ENCODE measurements at regions not wholly inside any gene's neighbourhood (a gene's known extent, or its start where the extent isn't known, plus 50 kb on each side); places are given as distances from the start of the nearest gene placed in this dataset.
A peak's percentile ranks its signal among the peaks of the same experiment; 100 is the strongest.

- H3K4me3 ChIP-seq (ENCODE audit: low read length in 3 of 3), result no peak overlapping the region
- no peaks in the 10 kb centered on the region for H3K36me3 ChIP-seq (ENCODE audit: control insufficient read depth in 2 of 3, insufficient read depth in 3 of 3, low read length in 3 of 3)
- DNase-seq (peak in 3 of 5 donors; percentile 23 to 48 (median 42)), FAIRE-seq (no peak)
- no peaks in the 10 kb centered on the region for H3K9me3 ChIP-seq (ENCODE audit: control insufficient read depth in 2 of 3, insufficient read depth in 1 of 3, low read length in 3 of 3)
- no peak overlapping the region for H3K27ac ChIP-seq (ENCODE audit: low read depth in 2 of 2, low read length in 2 of 2)
- no peaks in the 10 kb centered on the region for H3K27me3 ChIP-seq (ENCODE audit: control insufficient read depth, insufficient read depth, low read length)
- no peak overlapping the region for H3K9ac ChIP-seq (ENCODE audit: low read length in 3 of 3)
- H3K4me1 ChIP-seq (ENCODE audit: control insufficient read depth in 2 of 3, insufficient read depth in 2 of 3, low read depth in 1 of 3, low read length in 3 of 3), result no peaks in the 10 kb centered on the region
- intact Hi-C loops (cut with DNase I), result no loop called here
- TF ChIP-seq, protein P1, sequence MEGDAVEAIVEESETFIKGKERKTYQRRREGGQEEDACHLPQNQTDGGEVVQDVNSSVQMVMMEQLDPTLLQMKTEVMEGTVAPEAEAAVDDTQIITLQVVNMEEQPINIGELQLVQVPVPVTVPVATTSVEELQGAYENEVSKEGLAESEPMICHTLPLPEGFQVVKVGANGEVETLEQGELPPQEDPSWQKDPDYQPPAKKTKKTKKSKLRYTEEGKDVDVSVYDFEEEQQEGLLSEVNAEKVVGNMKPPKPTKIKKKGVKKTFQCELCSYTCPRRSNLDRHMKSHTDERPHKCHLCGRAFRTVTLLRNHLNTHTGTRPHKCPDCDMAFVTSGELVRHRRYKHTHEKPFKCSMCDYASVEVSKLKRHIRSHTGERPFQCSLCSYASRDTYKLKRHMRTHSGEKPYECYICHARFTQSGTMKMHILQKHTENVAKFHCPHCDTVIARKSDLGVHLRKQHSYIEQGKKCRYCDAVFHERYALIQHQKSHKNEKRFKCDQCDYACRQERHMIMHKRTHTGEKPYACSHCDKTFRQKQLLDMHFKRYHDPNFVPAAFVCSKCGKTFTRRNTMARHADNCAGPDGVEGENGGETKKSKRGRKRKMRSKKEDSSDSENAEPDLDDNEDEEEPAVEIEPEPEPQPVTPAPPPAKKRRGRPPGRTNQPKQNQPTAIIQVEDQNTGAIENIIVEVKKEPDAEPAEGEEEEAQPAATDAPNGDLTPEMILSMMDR (IDR thresholded peaks at IDR 0.05; ENCODE audit: borderline replicate concordance, extremely low read depth, insufficient read depth), result no peak
Measured at GRCh38 chr14:51780741-51781140, 79.7 kb upstream of the GNG2 start.

- H3K4me3 ChIP-seq (ENCODE audit: low read length in 3 of 3), result no peak overlapping the region
- no peaks in the 10 kb centered on the region for H3K4me1 ChIP-seq (ENCODE audit: control insufficient read depth in 2 of 3, insufficient read depth in 2 of 3, low read depth in 1 of 3, low read length in 3 of 3)
- DNase-seq, result no peak
- FAIRE-seq, result no peak
- TF ChIP-seq, protein P1 (IDR thresholded peaks at IDR 0.05; ENCODE audit: borderline replicate concordance, extremely low read depth, insufficient read depth), result no peak
- H3K9ac ChIP-seq (ENCODE audit: low read length in 3 of 3), result no peak overlapping the region
- intact Hi-C loops (cut with DNase I), result no loop called here
- no peaks in the 10 kb centered on the region for H3K36me3 ChIP-seq (ENCODE audit: control insufficient read depth in 2 of 3, insufficient read depth in 3 of 3, low read length in 3 of 3)
- H3K9me3 ChIP-seq (ENCODE audit: control insufficient read depth in 2 of 3, insufficient read depth in 1 of 3, low read length in 3 of 3), result peaks cover 0 to 3% (median 0%) of the 10 kb centered on the region in 3 donors
- H3K27me3 ChIP-seq (ENCODE audit: control insufficient read depth, insufficient read depth, low read length), result no peaks in the 10 kb centered on the region
- H3K27ac ChIP-seq (ENCODE audit: low read depth in 2 of 2, low read length in 2 of 2), result no peak overlapping the region
Measured at GRCh38 chr14:51781381-51781780, 79.0 kb upstream of the GNG2 start.

- Histone ChIP-seq H3K36me3 (ENCODE audit: control insufficient read depth in 2 of 3, insufficient read depth in 3 of 3, low read length in 3 of 3) (no peaks in the 10 kb centered on the region), H3K9ac (ENCODE audit: low read length in 3 of 3) (no peak overlapping the region), H3K27me3 (ENCODE audit: control insufficient read depth, insufficient read depth, low read length) (no peaks in the 10 kb centered on the region), H3K27ac (ENCODE audit: low read depth in 2 of 2, low read length in 2 of 2) (no peak overlapping the region), H3K9me3 (ENCODE audit: control insufficient read depth in 2 of 3, insufficient read depth in 1 of 3, low read length in 3 of 3) (peaks cover 0 to 5% (median 0%) of the 10 kb centered on the region in 3 donors), H3K4me1 (ENCODE audit: control insufficient read depth in 2 of 3, insufficient read depth in 2 of 3, low read depth in 1 of 3, low read length in 3 of 3) (no peaks in the 10 kb centered on the region), H3K4me3 (ENCODE audit: low read length in 3 of 3) (no peak overlapping the region)
- TF ChIP-seq, protein P1 (IDR thresholded peaks at IDR 0.05; ENCODE audit: borderline replicate concordance, extremely low read depth, insufficient read depth), result no peak
- DNase-seq (no peak), FAIRE-seq (no peak)
- intact Hi-C loops (cut with DNase I), result no loop called here
Measured at GRCh38 chr14:51782435-51782834, 78.0 kb upstream of the GNG2 start.

- H3K9me3 ChIP-seq (ENCODE audit: control insufficient read depth in 2 of 3, insufficient read depth in 1 of 3, low read length in 3 of 3), result peaks cover 0 to 5% (median 0%) of the 10 kb centered on the region in 3 donors
- no peak overlapping the region for H3K9ac ChIP-seq (ENCODE audit: low read length in 3 of 3)
- no peaks in the 10 kb centered on the region for H3K36me3 ChIP-seq (ENCODE audit: control insufficient read depth in 2 of 3, insufficient read depth in 3 of 3, low read length in 3 of 3)
- no peak overlapping the region for H3K27ac ChIP-seq (ENCODE audit: low read depth in 2 of 2, low read length in 2 of 2)
- H3K4me1 ChIP-seq (ENCODE audit: control insufficient read depth in 2 of 3, insufficient read depth in 2 of 3, low read depth in 1 of 3, low read length in 3 of 3), result no peaks in the 10 kb centered on the region
- DNase-seq (no peak), FAIRE-seq (no peak)
- no peak overlapping the region for H3K4me3 ChIP-seq (ENCODE audit: low read length in 3 of 3)
- intact Hi-C loops (cut with DNase I), result no loop called here
- no peaks in the 10 kb centered on the region for H3K27me3 ChIP-seq (ENCODE audit: control insufficient read depth, insufficient read depth, low read length)
- TF ChIP-seq, protein P1 (IDR thresholded peaks at IDR 0.05; ENCODE audit: borderline replicate concordance, extremely low read depth, insufficient read depth), result no peak
Measured at GRCh38 chr14:51783765-51784164, 76.6 kb upstream of the GNG2 start.

Measured in kidney (tissue), 13 donors.